ENCODE measurements at regions not wholly inside any gene's neighbourhood (a gene's known extent, or its start where the extent isn't known, plus 50 kb on each side); places are given as distances from the start of the nearest gene placed in this dataset.

DNA sequence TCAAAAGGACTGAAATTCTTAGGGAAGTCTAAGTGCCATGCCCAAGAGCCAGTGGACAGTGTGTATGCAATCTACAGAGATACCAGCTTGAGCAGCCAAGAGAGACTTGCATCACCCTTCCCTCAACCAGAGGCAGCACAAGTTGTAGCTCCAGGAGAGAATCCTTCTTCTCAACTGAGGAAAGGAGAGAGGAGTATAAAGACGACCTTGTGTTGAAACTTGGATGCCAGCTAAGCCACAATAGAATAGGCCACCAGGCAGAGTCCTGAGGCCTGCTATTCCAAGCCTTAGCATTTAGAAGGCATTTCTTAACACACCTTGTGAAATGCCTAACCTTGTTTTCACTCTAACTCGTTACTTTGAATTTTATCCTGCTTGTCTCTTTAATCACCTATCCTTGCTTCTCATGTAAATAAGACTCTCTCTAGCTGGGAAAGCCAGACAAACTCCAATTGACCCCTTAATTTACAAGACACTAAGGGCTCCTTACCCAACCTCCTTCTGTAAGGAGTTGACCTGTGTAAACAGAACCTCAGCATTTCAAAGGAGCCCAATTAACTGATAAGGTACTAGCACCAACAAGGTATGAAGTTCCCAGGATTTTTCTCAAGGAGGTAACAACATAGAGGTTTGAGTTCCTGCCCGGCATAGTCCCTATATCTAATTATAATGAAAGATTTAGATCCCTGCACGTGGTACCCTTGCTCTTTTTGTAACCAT lies 738.8 kb downstream of the AMY1C start:
- no peak for DNase-seq
- H3K27me3 ChIP-seq: no peaks in the 10 kb centered on the region
- ATAC-seq: no peak
- intact Hi-C loops (cut with DNase I): no loop called here
- H3K4me1 ChIP-seq: no peaks in the 10 kb centered on the region
- no peaks in the 10 kb centered on the region for H3K36me3 ChIP-seq
- H3K9me3 ChIP-seq: no peaks in the 10 kb centered on the region
- TF ChIP-seq, protein P1, sequence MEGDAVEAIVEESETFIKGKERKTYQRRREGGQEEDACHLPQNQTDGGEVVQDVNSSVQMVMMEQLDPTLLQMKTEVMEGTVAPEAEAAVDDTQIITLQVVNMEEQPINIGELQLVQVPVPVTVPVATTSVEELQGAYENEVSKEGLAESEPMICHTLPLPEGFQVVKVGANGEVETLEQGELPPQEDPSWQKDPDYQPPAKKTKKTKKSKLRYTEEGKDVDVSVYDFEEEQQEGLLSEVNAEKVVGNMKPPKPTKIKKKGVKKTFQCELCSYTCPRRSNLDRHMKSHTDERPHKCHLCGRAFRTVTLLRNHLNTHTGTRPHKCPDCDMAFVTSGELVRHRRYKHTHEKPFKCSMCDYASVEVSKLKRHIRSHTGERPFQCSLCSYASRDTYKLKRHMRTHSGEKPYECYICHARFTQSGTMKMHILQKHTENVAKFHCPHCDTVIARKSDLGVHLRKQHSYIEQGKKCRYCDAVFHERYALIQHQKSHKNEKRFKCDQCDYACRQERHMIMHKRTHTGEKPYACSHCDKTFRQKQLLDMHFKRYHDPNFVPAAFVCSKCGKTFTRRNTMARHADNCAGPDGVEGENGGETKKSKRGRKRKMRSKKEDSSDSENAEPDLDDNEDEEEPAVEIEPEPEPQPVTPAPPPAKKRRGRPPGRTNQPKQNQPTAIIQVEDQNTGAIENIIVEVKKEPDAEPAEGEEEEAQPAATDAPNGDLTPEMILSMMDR (IDR thresholded peaks at IDR 0.05): no peak
- H3K27ac ChIP-seq: no peak overlapping the region
- H3K4me3 ChIP-seq: no peak overlapping the region

DNA sequence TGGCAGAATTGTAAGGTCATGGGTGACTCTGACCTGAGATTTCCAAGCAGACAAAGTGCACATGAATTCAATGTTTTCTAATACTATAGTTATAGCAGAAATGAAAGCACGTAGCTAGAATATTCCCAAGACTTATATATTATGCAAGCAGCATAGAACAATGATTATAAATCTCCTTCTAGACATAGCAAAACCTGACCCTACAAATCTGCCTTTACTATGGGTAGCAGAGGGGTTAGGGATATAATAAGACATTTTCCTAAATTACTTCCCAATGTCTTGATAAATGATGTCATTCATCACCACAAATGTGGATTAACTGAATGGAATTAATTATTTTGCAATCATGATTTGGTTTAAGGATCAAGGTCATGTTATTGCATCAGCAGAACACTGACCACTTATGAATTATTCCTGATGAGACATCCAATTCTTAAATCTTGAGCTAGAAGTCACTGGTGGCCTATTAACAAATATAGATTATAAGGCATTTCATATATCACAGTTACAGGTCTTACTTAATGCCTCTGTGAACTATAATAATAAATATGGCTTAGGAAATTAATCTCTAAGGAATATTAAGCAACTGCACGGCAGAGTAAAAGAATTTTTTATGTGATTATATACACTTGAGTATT lies 776.6 kb downstream of the AMY1C start:
- ATAC-seq: no peak

DNA sequence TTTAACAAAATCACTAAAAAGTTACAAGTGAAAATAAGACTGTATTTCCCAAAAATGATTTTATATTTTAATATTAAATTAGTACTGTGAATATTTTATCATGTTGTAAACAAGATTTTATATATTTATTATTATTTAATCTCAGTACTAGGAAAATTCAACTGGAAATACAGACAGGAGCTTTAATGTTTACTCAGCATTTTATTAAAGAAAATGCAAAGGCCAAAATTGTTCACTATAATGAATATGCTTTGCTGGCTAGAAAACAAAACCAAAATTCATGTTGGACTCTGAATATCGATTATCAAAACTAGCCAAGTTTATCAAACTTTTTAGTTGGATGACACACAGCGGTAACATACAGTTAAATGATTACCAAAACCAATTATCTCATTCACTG lies 782.3 kb downstream of the AMY1C start:
- intact Hi-C loops (cut with DNase I): no loop called here
- TF ChIP-seq, protein P1 (IDR thresholded peaks at IDR 0.05): no peak
- no peaks in the 10 kb centered on the region for H3K4me1 ChIP-seq
- no peaks in the 10 kb centered on the region for H3K9me3 ChIP-seq
- H3K36me3 ChIP-seq: no peaks in the 10 kb centered on the region
- ATAC-seq (no peak), DNase-seq (no peak)
- no peak overlapping the region for H3K27ac ChIP-seq
- H3K27me3 ChIP-seq: no peaks in the 10 kb centered on the region
- H3K4me3 ChIP-seq: no peak overlapping the region

More for the DNA sequence above, 776.6 kb downstream of the AMY1C start:
- intact Hi-C loops (cut with DNase I): no loop called here
- no peak overlapping the region for H3K4me3 ChIP-seq
- no peak overlapping the region for H3K27ac ChIP-seq
- DNase-seq: no peak
- H3K27me3 ChIP-seq: no peaks in the 10 kb centered on the region
- H3K9me3 ChIP-seq: no peaks in the 10 kb centered on the region
- TF ChIP-seq, protein P1 (IDR thresholded peaks at IDR 0.05): no peak
- no peaks in the 10 kb centered on the region for H3K36me3 ChIP-seq
- H3K4me1 ChIP-seq: no peaks in the 10 kb centered on the region

DNA sequence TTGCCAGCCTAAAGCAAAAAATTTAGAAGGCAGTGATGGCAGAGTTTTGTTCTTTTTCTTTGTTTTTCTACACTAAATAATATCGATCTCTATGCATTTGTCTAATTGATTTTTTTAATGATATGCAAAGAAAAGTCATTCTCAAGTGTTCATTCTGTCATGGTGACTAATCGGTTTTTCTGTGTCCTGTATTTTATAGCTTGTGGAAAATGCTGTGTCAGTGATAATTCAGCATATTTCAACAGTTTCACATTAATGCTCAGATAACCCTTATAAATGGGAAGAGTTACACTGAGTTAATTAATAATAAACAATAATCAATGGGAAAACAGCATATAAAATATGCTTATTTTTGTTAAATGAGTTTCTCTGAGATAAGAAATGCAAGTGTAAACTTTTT lies 824.9 kb downstream of the AMY1C start:
- Histone ChIP-seq H3K27ac (no peak overlapping the region), H3K4me3 (no peak overlapping the region), H3K36me3 (no peaks in the 10 kb centered on the region), H3K27me3 (no peaks in the 10 kb centered on the region), H3K4me1 (no peaks in the 10 kb centered on the region), H3K9me3 (no peaks in the 10 kb centered on the region)
- intact Hi-C loops (cut with DNase I): no loop called here
- ATAC-seq (no peak), DNase-seq (no peak)
- TF ChIP-seq, protein P1 (IDR thresholded peaks at IDR 0.05): no peak

DNA sequence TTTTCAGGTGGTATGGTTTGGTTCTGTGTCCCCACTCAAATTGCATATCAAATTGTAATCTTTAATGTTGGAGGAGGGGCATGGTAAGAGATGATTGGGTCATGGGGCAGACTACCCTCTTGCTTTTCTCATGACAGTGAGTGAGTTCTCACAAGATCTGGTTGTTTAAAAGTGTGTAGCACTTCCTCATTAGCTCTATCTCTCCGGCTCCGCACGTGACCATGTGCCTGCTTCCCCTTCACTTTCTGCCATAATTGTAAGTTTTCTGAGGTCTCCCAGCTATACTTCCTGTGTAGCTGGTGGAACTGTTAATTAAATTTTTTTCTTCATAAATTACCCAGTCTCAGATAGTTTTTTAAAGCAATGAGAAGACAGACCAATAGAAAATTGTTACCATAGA lies 843.2 kb downstream of the AMY1C start:
- TF ChIP-seq, protein P1 (IDR thresholded peaks at IDR 0.05): no peak
- Histone ChIP-seq H3K27me3 (no peaks in the 10 kb centered on the region), H3K36me3 (no peaks in the 10 kb centered on the region), H3K9me3 (no peaks in the 10 kb centered on the region), H3K4me1 (no peaks in the 10 kb centered on the region), H3K27ac (no peak overlapping the region), H3K4me3 (no peak overlapping the region)
- ATAC-seq (no peak), DNase-seq (no peak)
- intact Hi-C loops (cut with DNase I): no loop called here

Measured in upper lobe of right lung (tissue), 1 donor.